HG02852 (cell line): ENCODE measurements at regions not wholly inside any gene's neighbourhood (a gene's known extent, or its start where the extent isn't known, plus 50 kb on each side); places are given as distances from the start of the nearest gene placed in this dataset.

Source experiments
- ATAC-seq: cut with Tn5 transposase; IDR thresholded peaks from one replicate; pipeline ENCODE4 v1.9.1; 2021; ENCODE audit warnings: mild to moderate bottlenecking, moderate library complexity; ENCODE audit not compliant: unreplicated experiment

GRCh38 chr7:124364283-124364682, 331.4 kb upstream of the TMEM229A start:
- no peak for ATAC-seq

- no peak for ATAC-seq
Measured at GRCh38 chr7:124354201-124354600, 321.3 kb upstream of the TMEM229A start.

- ATAC-seq, result no peak
Measured at GRCh38 chr7:124351950-124352349, 319.1 kb upstream of the TMEM229A start.

DNA sequence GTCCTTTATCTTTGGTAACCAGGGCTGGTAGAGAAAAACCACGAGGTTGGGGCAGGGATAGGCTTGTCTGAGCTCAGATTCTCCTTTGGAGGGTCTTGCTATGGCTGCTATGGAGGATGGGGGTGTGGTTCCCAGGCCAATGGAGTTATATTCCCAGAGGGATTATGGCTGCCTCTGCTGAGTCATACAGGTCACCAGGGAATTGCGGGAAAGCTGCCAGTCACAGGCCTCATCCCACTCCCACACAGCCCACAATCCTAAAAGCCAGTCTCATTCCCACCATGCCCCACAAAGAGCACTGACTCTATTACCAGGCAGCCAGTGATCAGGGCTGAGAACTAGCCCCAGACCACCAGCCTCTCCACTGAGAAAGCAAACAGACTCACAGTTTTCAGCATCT, 316.6 kb upstream of the TMEM229A start:
- no peak for ATAC-seq

DNA sequence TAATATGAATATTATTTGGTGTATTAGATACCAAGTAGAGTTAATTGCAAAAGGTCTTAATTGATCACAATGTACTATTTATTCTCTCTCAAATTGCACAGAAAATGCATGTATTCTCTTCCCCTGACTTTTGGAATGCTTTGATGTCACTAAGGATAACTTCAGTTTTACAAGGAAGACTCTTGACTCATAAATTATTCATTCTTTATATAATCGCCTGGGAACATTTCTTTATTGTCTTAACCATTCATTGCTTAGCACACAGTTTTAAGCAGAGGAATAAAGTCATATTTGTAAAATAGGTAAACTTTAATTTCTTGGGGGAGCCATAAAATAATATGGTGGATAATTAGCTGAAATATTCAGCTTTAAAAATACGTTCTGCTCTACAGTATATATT, 306.0 kb upstream of the TMEM229A start:
- no peak for ATAC-seq

GRCh38 chr7:124330731-124331407, 298.0 kb upstream of the TMEM229A start:
- no peak for ATAC-seq

DNA sequence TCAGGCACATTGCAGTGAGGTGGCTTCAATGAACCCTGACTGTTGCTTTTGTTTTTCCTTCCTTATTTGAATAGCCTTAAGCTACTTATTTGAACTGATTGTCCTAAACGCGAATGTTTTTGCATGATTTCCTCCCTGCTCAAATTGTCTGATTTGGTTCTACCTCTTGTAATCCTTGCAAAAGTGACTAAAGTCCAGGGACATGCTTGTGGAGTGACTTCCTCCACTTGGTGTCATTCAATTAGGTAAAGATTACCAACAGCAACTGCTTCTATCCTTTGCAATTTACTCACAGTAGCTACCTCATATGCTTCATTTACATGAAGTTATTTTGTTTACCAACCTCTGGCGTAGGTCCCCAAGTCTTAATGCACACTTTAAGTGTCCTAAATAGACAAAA, 295.9 kb upstream of the TMEM229A start:
- ATAC-seq, result no peak

GRCh38 chr7:124324262-124324661, 291.4 kb upstream of the TMEM229A start:
- no peak for ATAC-seq

DNA sequence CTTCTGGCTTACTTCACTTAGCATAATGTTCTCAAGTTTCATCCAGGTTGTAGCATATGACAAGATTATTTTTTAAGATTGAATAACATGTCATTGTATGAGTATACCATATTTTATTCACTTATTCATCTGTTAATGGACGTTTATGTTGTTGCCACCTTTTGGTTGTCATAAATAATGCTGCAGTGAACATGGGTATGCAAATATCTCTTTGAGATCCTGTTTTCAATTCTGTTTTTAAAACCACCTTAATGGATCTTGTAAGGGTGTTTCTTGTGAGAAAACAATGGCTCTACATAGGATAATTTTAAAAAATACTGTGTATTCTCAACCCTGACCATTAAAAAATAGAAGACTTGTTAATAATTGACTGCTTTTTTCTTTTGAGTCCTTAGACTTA, 290.7 kb upstream of the TMEM229A start:
- no peak for ATAC-seq

- ATAC-seq, result no peak
Measured at GRCh38 chr7:124322561-124322960, 289.7 kb upstream of the TMEM229A start.

- ATAC-seq, result no peak
Measured at GRCh38 chr7:124318721-124319450, 286.0 kb upstream of the TMEM229A start.

DNA sequence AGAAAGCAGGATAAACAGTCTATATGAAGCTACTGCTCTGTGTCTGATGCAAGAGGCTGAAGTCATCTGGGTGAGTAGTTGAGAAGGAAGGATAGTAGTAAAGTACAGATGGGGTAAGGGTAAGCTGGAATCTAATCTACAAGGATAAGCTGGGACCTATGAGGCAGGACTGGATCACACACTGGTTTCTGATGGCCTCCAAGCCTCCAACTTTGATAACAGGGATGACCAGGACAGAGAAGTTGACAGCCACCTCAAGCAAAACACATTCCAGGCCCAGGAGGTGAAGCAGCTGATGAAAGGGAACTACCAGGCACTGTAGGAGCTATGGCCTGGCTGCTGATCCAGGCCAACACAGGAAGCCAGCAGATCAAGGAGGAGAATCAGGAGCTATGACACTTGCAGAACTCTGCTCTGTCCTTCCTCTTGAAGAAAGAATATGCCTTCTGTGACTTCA, 278.1 kb upstream of the TMEM229A start:
- no peak for ATAC-seq

GRCh38 chr7:124308384-124308783, 275.5 kb upstream of the TMEM229A start:
- no peak for ATAC-seq

DNA sequence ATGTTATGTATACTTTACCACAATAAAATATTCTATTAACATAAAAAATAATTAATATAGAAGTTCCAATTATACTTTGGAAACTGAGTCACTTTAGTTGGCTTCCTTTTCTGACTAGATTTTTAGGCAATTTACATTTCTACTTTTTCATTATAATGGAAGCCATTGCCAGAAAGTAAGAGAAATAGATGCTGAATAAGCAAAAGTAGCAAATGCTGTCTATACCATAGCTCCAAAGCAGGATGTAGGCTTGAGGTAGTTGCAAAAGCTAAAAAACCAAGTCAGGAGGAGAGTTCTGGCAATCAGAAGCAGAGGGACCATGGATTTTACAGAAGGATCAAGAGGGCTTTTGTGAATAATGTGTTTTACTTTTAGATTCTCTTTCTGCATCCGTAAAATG, 262.4 kb upstream of the TMEM229A start:
- ATAC-seq, result no peak

- no peak for ATAC-seq
Measured at GRCh38 chr7:124284937-124285336, 252.1 kb upstream of the TMEM229A start.

DNA sequence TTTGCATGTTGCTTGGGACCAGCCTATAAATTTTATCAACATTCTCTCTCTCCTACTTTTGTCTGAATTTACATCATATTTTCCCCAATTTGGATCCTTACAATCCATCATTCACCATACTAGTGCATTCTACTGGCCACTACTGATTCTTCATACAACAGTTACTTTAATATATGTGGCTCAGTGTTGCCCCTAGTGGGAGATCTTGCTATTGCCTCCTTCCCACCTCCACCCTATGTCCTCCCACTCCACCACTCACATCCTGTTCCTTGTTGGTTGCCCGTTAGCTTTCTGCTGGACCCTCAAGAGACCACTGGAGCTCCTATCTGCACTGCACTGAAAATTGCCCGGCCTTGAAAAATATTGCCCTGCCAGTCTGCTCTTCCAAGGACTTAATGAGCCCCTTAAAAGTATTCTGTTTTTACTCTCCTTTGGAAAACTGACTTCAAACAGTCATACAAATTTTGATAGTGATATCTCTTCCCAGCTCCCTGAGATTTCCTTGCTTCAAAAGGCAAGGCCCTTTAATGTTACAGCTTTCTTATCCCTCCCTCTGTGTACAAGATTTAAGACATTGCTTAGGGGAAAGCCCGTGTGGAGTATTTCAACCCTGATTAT, 243.2 kb upstream of the TMEM229A start:
- peak; percentile 93 for ATAC-seq

- no peak for ATAC-seq
Measured at GRCh38 chr7:124275411-124275810, 242.5 kb upstream of the TMEM229A start.

GRCh38 chr7:124269774-124270173, 236.9 kb upstream of the TMEM229A start:
- ATAC-seq, result no peak

DNA sequence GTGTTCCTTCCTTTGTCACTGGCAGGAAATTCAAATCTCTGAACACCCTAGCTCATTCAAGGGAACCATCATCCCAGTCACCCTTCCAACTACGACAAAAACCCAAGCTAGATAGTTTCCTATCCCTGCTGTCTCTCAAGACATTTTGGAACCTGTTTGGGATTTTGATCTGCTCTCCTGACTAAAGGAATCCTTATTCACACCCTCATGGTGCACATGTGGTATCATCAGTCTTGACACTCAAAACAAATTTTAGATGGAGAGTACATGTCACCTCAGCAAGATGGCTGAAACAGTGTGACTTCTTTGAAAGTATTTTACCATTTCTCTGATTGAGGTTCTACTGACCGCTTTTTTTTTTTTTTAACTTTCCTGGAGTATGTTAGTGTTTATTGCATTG, 234.3 kb upstream of the TMEM229A start:
- no peak for ATAC-seq

GRCh38 chr7:124263232-124263827, 230.5 kb upstream of the TMEM229A start:
- peak; percentile 97 for ATAC-seq

DNA sequence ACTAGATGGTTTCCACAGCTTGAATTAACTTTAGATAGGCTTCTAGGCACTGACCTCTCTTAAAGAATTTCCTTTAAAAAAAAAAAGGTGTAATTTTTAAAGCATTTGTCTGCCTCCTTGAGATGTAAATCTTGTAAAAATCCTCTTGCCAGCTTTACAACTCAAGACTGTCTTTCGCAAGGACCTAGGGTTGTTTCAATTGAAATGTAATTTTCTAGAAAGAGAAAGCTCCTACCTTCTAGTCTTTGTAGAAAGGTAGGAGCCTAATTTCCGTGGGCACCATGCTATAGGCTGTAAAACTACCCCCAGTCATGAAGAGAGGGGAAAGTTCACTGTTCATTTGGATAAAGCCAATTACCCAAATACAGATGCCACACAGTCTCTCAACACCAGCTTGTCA, 228.8 kb upstream of the TMEM229A start:
- no peak for ATAC-seq
